IPS-NIHi7 (cell line): ENCODE measurements at regions not wholly inside any gene's neighbourhood (a gene's known extent, or its start where the extent isn't known, plus 50 kb on each side); places are given as distances from the start of the nearest gene placed in this dataset.
"Not testable (repeated sequence)": the region's sequence is repeated elsewhere in the genome, so short reads cannot be mapped to it uniquely, and the experiment has no call there.

ENCODE experiments used
- DNase-seq: peaks from one replicate; pipeline ENCODE4 v3.0.0; 2012; ENCODE audit warnings: mixed read lengths; ENCODE audit errors: extremely low spot score

DNA sequence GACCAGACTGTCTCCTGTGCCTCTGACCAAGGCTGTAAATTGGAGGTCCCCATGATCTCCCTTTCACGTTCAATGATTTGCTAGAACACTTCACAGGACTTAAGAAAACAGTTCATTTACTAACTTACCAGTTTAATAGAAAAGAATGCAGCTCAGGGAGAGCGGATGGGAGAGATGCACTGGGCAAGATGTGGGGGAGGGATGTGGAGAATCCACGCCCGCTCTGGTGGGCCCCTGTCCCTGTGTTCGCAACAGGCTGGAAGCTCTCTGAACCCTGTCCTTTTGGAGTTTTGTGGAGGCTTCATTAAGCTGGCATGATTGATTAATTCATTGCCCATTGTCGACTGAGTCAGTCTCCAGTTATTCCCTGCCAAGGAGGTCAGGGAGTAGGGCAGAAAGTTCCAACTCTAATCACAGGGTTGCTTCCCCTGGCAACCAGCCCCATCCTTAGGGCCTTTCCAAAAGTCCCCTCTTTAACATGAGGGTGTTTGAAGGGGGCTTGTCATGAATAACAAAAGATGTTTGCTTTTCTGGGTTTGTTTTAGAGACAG is 257.1 kb downstream of the ACKR3 start:
- no peak for DNase-seq

DNA sequence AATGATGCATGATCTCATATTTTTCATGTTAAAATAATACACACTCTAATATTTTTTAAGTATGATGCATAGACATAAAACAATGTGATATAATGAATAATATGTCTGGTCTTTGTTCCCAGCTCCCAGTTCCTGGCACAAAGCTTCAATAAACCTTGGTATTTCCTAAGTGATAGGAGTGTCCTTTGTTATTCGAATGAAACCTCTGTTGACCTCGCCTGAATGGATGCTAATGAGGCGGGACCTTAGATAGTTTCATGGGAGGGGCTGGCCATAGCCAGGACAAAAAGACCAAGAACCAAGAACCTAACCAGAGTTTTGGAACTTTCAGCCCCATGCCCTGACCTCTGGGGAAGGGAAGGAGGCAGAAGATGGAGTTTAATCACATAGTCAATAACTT is 257.7 kb upstream of the COPS8 start:
- DNase-seq = peak; percentile 64

DNA sequence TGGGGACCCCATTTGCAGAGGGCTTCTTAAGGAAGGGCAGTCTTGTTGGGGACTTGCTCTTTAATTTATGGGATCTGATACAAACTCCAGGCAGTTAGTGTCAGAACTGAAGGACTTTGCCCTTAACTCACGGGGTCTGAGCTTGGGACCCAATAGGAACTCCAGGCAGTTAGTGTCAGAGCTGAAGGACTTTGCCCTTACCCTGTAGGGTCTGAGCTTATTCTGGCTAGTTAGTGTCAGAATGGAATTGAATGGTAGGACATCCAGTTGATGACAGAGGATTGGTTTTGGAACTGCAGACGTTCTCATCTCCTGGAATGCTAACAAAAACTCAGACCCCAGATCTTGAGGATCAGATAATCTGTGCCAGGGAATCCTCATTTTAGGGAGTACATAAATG is 256.9 kb upstream of the COPS8 start:
- no peak for DNase-seq

DNA sequence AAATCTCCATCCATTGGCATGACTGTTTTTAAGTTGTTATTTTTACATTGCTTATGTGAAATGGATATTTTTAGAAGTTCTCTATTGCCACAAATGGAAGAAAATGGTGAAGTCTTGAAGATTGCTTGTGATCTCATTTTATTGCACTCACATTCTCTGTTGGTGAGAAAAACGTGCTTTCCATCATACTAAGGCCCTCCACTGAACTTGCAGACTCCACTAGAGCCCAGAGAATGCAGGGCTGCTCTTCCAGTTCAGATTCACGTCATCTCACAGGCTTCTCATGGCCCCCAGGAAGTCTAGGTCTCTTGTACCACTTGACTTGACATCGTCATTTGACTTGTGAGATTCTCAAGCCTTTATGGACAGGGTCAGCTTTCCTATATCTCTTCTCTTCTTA is 254.8 kb upstream of the COPS8 start:
- no peak for DNase-seq

DNA sequence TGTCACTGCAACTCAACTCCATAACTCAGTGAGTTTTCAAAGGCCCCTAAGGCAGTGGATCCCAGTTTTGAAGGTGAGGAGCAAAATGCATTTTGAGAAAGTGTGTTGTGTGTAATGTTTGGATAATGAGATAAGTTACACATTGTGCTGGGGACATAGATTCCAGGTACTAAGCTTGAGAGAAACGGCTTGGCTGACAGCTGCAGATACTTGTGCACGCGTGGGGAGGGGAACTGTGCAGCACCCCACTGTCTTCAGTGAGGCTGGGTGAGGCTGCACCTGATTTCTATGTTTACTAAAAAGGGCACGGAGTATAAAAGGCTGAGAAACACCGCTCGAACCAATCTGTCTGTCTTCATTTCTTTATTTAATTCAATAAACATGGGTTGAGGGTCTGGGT is 254.0 kb upstream of the COPS8 start:
- DNase-seq = no peak

DNA sequence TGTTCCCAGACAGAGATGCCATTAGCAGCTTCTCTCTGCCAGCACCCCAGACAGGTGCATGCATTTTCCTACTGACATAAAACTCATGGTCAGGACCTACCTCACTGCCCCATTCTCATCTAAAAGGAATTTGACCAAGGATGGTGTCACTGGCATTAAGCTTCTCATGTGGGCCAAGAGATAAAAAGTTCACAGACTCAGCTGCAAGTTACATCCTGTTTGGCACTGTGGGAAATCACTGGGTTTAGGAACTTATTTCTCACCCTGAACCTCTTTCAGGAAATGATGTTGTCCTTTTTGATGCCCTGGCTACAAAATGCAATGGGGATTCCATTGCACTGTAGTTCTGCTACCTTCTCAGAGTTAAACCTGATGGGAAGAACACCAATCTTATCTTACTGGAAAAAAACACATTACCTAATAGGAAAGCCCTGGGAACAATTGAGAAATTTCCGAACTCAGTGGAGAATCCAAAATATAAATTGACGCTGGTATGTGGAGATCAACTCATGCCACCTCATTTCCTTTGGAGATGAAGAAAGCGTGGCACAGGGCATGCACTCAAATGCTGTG is 252.1 kb upstream of the COPS8 start:
- DNase-seq = no peak

DNA sequence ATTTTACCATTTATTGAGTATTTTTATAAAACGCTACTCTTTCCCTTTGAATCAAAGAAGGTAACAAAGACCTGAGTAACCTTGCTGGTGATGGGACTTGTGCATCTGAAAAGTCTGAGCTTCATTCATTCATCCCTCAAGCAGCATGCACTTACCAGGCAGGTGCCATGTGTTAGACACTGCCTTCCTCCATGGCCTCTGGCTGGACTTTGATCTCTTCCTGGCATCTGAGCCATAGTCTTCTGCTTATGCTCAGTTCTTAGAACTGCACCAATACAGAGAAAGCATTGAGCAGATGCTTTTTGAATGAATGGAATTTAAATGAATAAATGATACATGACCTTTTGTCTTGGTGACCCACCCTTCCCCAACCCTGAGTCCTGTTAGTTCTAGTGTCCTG is 251.4 kb upstream of the COPS8 start:
- no peak for DNase-seq

DNA sequence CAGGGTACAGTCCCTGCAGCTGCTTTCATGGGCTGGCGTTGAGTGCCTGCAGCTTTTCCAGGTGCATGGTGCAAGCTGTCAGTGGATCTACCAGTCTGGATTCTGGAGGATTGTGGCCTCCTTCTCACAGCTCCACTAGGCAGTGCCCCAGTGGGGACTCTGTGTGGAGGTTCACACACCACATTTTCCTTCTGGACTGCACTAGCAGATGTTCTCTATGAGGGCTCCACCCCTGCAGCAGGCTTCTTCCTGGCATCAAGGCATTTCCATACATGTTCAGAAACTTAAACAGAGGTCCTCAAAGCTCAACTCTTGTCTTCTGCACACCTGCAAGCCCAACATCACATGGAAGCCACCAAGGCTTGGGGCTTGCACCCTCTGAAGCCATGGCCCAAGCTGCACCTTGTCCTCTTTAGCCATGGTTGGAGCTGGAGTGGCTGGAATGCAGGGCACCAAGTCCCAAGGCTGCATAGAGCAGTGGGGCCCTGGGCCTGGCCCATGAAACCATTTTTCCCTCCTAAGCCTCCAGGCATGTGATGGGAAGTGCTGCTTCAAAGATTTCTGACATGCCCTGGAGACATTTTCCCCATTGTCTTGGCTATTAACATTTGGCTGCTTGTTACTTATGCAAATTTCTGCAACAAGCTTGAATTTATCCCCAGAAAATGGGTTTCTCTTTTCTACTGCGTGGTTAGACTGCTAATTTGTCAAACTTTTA is 250.2 kb upstream of the COPS8 start:
- no peak for DNase-seq

DNA sequence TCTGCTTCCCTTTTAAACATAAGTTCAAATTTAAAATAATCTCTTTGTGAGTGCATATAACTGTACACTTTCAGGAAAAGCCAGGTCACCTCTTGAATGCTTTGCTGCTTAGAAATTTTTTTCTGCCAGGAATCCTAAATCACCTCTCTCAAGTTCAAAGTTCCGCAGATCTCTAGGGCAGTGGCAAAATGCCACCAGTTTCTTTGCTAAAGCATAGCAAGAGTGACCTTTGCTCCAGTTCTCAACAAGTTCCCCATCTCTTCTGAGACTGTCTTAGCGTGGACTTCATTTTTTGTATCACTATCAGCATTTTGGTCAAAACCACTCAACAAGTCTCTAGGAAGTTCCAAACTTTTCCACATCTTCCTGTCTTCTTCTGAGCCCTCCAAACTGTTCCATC is 249.7 kb upstream of the COPS8 start:
- DNase-seq = not testable (repeated sequence)

DNA sequence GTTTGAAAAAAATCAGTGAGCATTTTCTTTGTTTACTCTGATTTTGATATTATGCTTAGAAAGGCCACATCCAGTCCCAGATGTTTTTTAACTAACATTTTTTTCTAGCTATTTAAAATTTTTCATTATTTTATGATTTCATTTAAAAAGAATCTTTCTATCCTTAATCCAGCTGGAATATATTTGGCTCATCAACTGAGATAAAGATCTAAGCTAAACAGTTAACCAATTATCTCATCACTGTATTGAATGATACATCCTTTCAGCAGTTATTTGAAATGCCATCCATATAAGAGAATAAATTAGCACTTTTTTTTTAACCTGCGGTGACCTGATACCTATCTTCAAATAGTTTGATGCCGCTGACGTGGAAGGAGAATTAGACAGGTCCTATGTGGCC is 245.5 kb upstream of the COPS8 start:
- no peak for DNase-seq

DNA sequence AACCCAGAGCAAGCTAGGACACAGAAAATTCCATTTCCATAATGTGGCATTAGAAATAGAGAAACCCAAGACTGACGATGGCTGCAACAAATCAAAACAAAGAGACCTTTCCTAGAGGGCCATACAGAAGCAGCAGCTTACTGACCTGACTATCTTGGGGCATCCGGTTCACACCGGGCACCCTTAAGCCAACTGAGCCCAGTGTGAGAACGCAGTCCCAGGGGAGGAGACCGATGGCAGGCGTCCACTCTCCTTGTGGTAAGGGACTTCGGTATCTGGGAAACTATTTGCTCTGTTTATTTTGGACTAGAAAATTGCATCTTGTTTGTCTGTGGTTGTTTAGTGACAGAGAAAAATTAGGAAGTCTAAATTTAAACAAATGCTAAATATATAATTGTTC is 244.8 kb upstream of the COPS8 start:
- DNase-seq = no peak

DNA sequence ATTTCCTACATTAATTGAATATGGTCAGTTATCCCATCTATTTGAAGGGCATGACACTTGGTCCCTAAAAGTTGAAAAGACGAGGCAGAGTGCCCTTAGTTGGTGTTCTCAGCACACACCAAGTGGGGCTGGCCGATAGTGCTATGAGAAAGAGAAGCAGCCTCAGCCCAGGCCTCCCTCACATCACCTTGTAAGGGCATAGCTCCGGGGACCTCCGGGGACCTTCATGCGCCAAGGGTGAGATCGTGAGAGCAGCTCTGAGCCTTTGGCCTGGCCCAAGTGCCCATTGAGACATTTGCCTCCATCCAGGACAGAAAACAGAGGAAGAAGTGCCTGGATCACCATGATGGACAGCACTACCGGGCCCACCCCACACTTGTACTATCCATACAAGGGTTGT is 244.3 kb upstream of the COPS8 start:
- DNase-seq = no peak

DNA sequence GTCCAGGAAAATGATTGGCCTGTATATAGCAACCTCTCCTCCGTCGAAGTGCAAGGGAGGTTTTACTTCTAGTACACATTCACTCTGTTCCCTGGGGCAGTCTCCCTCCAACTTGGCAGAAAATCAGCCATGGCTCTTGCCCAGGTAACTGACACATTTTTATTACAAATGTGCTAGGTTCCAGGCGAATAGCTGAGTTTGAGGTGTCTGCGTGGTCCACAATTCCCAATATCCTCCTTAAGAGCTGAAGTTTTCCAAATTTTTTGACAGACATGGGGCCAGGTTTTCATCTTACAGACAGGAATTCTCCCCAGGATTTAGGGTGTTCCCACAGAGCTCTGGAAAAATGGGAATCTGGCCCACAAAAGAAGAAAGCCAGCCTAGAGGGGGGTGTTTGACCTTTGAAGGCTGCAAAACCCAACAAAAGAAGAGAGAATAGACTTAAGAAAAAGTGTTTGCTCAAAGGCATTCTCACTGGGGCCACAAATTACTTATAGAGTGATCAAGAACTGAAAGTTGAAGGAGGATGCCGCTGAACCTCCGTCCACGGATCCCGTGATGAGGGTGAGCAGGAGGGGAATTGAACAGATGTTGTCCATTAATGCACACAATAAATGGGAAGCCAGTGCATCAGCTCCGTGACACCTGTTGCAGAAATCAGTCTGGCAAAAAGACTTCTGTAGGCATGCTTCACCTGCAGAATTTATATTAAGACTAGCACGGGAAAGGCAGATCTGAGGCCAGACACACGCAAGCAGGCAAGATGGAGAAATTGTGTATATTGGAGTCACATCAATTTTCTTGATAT is 242.3 kb upstream of the COPS8 start:
- no peak for DNase-seq

DNA sequence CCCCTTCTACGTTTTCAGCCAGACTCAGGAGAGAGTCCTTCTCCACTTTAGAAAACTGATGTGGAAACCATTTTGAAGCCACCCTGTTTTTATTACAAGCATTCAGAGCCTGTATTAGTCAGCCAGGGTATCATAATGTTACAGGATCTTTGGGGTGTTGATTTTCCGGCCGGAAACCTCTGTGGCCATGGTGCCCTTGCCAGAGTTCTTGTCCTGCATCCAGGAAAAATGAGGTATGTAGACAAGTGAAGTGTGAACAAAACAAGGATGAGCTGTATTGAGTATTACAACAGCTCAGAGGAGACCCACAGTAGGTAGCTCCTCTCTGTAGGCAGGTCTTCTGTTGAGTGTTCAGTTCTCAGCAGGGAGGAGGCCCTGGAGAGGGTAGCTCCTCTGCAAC is 241.0 kb upstream of the COPS8 start:
- no peak for DNase-seq

DNA sequence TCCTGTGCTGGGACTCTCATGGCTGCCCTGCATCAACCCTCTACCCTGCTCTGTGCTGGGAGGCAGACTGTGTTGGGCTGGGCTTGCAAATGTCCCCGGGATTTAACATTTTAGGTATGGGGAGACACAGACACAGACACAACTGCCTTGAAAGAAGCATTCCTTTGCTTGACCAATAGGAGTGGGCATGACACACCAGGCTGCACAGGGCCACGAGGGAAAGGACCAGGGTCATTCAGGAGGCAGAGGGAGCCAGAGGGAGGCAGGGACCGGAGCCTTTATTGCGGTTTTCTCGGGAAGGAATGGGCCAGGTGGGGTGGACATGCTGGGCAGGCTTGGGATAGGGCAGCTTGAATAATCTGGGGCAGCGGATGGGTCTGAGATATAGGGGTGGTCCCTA is 238.7 kb upstream of the COPS8 start:
- no peak for DNase-seq

DNA sequence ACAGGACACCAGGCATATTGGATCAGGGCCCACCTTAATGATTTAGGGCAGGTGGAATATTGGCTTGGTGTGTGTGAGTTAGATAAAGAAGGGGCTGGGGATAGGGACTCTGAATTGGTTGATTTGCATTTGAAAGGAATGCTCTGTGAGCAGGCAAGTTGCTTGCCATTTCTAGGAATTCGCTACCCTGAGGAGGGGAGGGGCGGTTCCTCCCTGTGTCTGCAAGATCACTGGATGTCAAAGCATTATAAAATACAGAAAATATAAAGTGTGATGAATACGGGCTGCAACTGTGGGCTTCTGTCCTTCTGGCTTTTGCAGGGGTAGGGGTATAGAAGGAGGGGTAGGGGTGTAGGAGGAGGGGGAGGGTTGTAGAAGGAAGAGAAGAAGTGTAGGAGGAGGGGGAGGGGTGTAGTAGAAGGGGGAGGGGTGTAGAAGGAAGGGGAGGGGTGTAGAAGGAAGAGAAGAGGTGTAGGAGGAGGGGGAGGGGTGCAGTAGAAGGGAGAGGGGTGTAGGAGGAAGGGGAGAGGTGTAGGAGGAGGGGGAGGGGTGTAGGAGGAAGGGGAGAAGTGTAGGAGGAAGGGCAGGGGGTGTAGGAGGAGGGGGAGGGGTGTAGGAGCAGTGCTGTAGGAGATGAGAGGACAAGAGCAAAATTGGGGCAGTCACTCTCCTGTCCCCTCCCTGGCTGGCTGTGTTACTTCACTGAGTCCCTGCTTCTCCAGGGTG is 238.0 kb upstream of the COPS8 start:
- peak; percentile 62 for DNase-seq

DNA sequence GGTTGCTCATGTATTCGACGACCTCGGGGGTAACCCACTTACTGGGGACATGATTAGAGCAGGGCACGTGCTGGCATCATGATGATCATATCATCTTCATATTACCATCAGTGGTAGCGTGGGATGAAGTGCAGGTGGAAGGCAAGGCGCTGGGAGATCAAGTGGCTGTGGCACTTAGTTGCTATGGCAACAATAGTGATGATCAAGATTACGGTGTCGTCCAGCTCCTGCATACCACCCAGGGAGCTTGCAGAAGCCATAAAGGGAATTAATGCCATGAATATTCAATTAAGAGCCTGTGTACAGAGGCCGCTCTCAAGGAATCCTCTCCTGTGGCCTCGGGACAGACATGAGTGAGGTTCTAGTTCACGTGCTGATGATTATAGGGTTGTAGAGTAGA is 237.2 kb upstream of the COPS8 start:
- DNase-seq = no peak

DNA sequence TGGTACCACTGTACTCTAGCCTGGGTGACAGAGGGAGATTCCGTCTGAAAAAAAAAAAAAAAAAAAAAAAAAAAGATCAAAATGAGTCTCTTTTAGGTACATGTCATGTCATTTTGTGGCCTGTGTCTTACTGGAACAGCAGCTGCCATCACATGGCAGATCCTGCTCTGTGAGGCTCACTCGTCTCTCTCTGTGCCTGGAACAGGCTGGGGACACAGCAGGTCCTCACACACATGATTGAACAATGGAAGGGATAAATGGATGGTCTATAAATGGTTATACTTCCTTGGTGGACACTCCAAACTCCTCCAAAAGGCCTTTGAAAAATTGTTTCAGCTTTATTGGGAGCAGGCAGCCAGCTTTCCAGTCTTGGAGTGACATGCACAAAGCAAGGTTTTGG is 236.2 kb upstream of the COPS8 start:
- no peak for DNase-seq

DNA sequence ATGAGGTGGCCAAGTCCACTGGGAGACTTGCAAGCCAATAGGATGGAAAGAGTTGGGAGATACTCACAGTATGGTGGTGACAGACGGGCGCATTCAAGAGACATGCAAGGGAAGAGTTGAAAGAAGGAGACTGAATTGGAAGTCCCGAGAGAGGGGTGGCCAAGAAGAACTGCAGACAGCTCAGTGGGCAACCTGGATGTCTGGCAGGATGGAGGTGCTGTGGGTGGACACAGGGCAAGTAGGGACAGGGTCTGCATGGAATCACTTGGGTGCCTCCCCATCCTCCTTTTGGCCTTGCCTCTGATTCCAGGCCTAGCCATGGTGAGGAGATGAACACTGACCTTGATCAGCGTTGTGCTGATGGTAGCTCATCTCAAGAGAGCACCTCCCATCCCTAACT is 235.7 kb upstream of the COPS8 start:
- DNase-seq = no peak

DNA sequence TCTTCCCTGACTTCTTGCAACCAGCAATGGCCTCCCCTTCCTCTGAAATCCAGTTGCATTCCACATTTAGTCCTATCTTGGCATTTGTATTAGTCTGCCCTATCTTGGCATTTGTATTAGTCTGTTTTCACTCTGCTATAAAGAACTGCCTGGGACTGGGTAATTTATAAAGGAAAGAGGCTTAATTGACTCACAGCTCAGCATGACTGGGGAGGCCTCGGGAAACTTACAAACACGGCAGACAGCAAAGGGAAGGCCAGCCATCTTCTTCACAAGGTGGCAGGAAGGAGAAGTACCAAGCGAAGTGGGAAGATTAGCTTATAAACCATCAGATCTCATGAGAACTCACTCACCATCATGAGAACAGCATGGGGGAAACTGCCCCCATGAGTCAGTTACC is 234.5 kb upstream of the COPS8 start:
- DNase-seq = no peak

DNA sequence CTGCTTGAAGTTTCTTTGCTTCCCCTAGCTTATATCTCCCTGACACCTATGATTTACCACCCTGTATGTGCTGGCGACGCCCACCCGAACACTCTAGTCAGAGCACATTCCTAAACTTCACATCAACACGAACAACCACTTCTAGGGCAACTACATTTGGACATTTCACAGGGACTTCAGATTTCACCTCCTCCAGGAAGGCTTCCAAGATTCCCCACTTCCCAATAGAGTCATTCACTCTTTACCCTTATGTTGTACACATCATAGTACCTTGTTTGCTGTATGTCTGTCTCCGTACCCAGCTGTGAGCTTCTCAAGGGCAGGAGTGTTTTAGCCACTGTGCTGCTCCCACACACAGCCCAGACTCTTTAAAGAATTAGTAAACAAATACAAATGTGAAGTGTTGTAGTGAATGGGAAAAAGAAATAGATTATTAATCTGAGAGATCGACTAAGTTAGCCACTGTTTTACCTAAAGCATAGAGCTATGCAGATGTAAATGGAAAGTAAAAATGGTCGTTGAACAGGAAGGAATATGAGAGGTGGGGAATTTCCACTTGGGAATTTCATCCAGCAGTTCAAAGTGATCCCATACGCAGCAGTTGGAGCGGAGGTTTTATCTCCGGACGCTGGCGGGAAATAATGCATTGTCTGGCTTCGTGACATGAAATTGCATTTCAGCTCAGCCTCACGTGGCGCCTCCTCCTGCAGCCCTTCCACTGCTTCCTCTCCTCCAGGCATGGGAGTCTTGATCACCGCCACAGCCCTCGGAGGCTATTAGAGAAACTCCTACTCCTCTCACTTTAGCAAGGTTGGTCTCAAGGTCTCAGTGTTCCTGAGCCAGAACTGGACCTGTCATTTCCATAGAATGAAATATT is 233.4 kb upstream of the COPS8 start:
- DNase-seq = no peak
